ENCODE measurements at regions not wholly inside any gene's neighbourhood (a gene's known extent, or its start where the extent isn't known, plus 50 kb on each side); places are given as distances from the start of the nearest gene placed in this dataset.
"Not testable (repeated sequence)": the region's sequence is repeated elsewhere in the genome, so short reads cannot be mapped to it uniquely, and the experiment has no call there.

GRCh38 chr15:20237256-20238020 lies 304.2 kb downstream of the GOLGA6L6 start:
- FAIRE-seq; DNase-seq (ENCODE audit: insufficient read length, low spot score): not testable (repeated sequence)

- DNase-seq (ENCODE audit: insufficient read length, low spot score); FAIRE-seq: not testable (repeated sequence)
Observed at GRCh38 chr15:20235728-20236127, 305.9 kb downstream of the GOLGA6L6 start.

- not testable (repeated sequence) for DNase-seq (ENCODE audit: insufficient read length, low spot score); FAIRE-seq
Observed at GRCh38 chr15:20234006-20234540, 307.5 kb downstream of the GOLGA6L6 start.

GRCh38 chr15:20232457-20232856 lies 309.1 kb downstream of the GOLGA6L6 start:
- not testable (repeated sequence) for DNase-seq (ENCODE audit: insufficient read length, low spot score); FAIRE-seq

GRCh38 chr15:20230656-20231055 lies 310.9 kb downstream of the GOLGA6L6 start:
- DNase-seq (ENCODE audit: insufficient read length, low spot score); FAIRE-seq: not testable (repeated sequence)

GRCh38 chr15:20228791-20229190 lies 312.8 kb downstream of the GOLGA6L6 start:
- not testable (repeated sequence) for DNase-seq (ENCODE audit: insufficient read length, low spot score); FAIRE-seq

- not testable (repeated sequence) for DNase-seq (ENCODE audit: insufficient read length, low spot score); FAIRE-seq
Observed at GRCh38 chr15:20227119-20227853, 314.3 kb downstream of the GOLGA6L6 start.

- DNase-seq (ENCODE audit: insufficient read length, low spot score); FAIRE-seq: not testable (repeated sequence)
Observed at GRCh38 chr15:20226531-20226930, 315.1 kb downstream of the GOLGA6L6 start.

- DNase-seq (ENCODE audit: insufficient read length, low spot score); FAIRE-seq: not testable (repeated sequence)
Observed at GRCh38 chr15:20221063-20221462, 320.5 kb downstream of the GOLGA6L6 start.

GRCh38 chr15:20219171-20219570 lies 322.4 kb downstream of the GOLGA6L6 start:
- not testable (repeated sequence) for DNase-seq (ENCODE audit: insufficient read length, low spot score); FAIRE-seq

- not testable (repeated sequence) for DNase-seq (ENCODE audit: insufficient read length, low spot score); FAIRE-seq
Observed at GRCh38 chr15:20215700-20216099, 325.9 kb downstream of the GOLGA6L6 start.

- not testable (repeated sequence) for FAIRE-seq; DNase-seq (ENCODE audit: insufficient read length, low spot score)
Observed at GRCh38 chr15:20214101-20214500, 327.5 kb downstream of the GOLGA6L6 start.

- DNase-seq (ENCODE audit: insufficient read length, low spot score); FAIRE-seq: not testable (repeated sequence)
Observed at GRCh38 chr15:20211508-20211907, 330.1 kb downstream of the GOLGA6L6 start.

- FAIRE-seq; DNase-seq (ENCODE audit: insufficient read length, low spot score): not testable (repeated sequence)
Observed at GRCh38 chr15:20209973-20210372, 331.6 kb downstream of the GOLGA6L6 start.

GRCh38 chr15:20207607-20208006 lies 334.0 kb downstream of the GOLGA6L6 start:
- DNase-seq (ENCODE audit: insufficient read length, low spot score); FAIRE-seq: not testable (repeated sequence)

GRCh38 chr15:20207198-20207597 lies 334.4 kb downstream of the GOLGA6L6 start:
- FAIRE-seq; DNase-seq (ENCODE audit: insufficient read length, low spot score): not testable (repeated sequence)

GRCh38 chr15:20204177-20204866 lies 337.3 kb downstream of the GOLGA6L6 start:
- not testable (repeated sequence) for DNase-seq (ENCODE audit: insufficient read length, low spot score); FAIRE-seq

GRCh38 chr15:20203649-20204150 lies 337.9 kb downstream of the GOLGA6L6 start:
- FAIRE-seq; DNase-seq (ENCODE audit: insufficient read length, low spot score): not testable (repeated sequence)

- DNase-seq (ENCODE audit: insufficient read length, low spot score); FAIRE-seq: not testable (repeated sequence)
Observed at GRCh38 chr15:20194591-20195198, 346.9 kb downstream of the GOLGA6L6 start.
